ENCODE measurements at regions not wholly inside any gene's neighbourhood (a gene's known extent, or its start where the extent isn't known, plus 50 kb on each side); places are given as distances from the start of the nearest gene placed in this dataset.

- in situ Hi-C loops (cut with MboI; ENCODE audit: low pct_unique_long_range_greater_than_20kb in 2 of 9, low sequenced_read_pairs in 9 of 9, unreplicated experiment in 9 of 9) = no loop called here
- 45 to 100% (median 77%) methylated on average over 1 to 7 of the region's 7 CpGs for WGBS, 10 experiments
- H3K27ac ChIP-seq = no peak overlapping the region
- H3K4me1 ChIP-seq (replicated peaks in 1 of 2) = peaks cover 3 to 16% of the 10 kb centered on the region in 2 donors
- no peak overlapping the region for H3K4me3 ChIP-seq
- ATAC-seq (replicated peaks in 6 of 8) = peak in 1 of 8 experiments; percentile 56
Observed at GRCh38 chr6:163844357-163844756, 429.8 kb downstream of the QKI start.

DNA sequence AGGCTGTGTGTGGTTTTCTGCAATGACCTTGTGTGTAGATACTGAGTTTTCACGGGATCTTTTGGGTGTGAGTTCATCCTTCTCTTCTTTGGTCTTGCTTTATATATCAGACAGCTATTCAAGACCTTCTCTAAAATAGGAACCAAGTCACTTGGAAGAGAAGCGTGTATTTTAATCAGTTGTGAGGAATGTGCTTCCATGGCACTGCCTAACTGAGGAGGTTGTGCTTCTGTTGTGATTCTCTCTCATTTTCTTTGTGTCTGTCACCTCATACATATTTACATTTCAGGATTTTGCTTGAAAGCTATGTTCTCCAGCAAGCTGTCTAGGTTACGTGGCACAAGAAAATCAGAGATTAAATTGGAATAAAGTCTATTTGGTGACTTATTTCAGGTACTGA, 428.7 kb downstream of the QKI start:
- peak in 1 of 8 experiments; percentile 42 for ATAC-seq (replicated peaks in 6 of 8)
- Histone ChIP-seq H3K4me3 (no peak overlapping the region), H3K27ac (no peak overlapping the region), H3K4me1 (replicated peaks in 1 of 2) (peaks cover 6 to 27% of the 10 kb centered on the region in 2 donors)
- in situ Hi-C loops (cut with MboI; ENCODE audit: low pct_unique_long_range_greater_than_20kb in 2 of 9, low sequenced_read_pairs in 9 of 9, unreplicated experiment in 9 of 9) = no loop called here
- WGBS, 10 experiments = 29 to 81% (median 56%) methylated on average over 1 to 3 of the region's 3 CpGs; no CpG with 5 or more reads in 1 of the 10 experiments

- no peak overlapping the region for H3K4me3 ChIP-seq
- in situ Hi-C loops (cut with MboI; ENCODE audit: low pct_unique_long_range_greater_than_20kb in 2 of 9, low sequenced_read_pairs in 9 of 9, unreplicated experiment in 9 of 9) = no loop called here
- H3K4me1 ChIP-seq (replicated peaks in 1 of 2) = peaks cover 13 to 35% of the 10 kb centered on the region in 2 donors
- no peak overlapping the region for H3K27ac ChIP-seq
- ATAC-seq (replicated peaks in 6 of 8) = no peak
Observed at GRCh38 chr6:163842467-163842866, 427.9 kb downstream of the QKI start.

GRCh38 chr6:163841733-163842132, 427.2 kb downstream of the QKI start:
- in situ Hi-C loops (cut with MboI; ENCODE audit: low pct_unique_long_range_greater_than_20kb in 2 of 9, low sequenced_read_pairs in 9 of 9, unreplicated experiment in 9 of 9) = no loop called here
- peaks cover 21 to 42% of the 10 kb centered on the region in 2 donors for H3K4me1 ChIP-seq (replicated peaks in 1 of 2)
- no peak overlapping the region for H3K4me3 ChIP-seq
- WGBS, 10 experiments = 87 to 100% methylated on average over 1 to 2 of the region's 3 CpGs; no CpG with 5 or more reads in 8 of the 10 experiments
- no peak overlapping the region for H3K27ac ChIP-seq
- ATAC-seq (replicated peaks in 6 of 8) = no peak

GRCh38 chr6:163841326-163841725, 426.8 kb downstream of the QKI start:
- ATAC-seq (replicated peaks in 6 of 8) = no peak
- WGBS, 10 experiments = 100% methylated on average over 1 of the region's 2 CpGs; no CpG with 5 or more reads in 9 of the 10 experiments
- H3K4me1 ChIP-seq (replicated peaks in 1 of 2) = peaks cover 25 to 46% of the 10 kb centered on the region in 2 donors
- no peak overlapping the region for H3K27ac ChIP-seq
- in situ Hi-C loops (cut with MboI; ENCODE audit: low pct_unique_long_range_greater_than_20kb in 2 of 9, low sequenced_read_pairs in 9 of 9, unreplicated experiment in 9 of 9) = no loop called here
- H3K4me3 ChIP-seq = no peak overlapping the region

- 21 to 100% (median 63%) methylated on average over 1 to 3 of the region's 3 CpGs; no CpG with 5 or more reads in 2 of the 10 experiments for WGBS, 10 experiments
Observed at GRCh38 chr6:163840880-163841279, 426.4 kb downstream of the QKI start.

GRCh38 chr6:163839296-163839695, 424.8 kb downstream of the QKI start:
- in situ Hi-C loops (cut with MboI; ENCODE audit: low pct_unique_long_range_greater_than_20kb in 2 of 9, low sequenced_read_pairs in 9 of 9, unreplicated experiment in 9 of 9) = no loop called here
- Histone ChIP-seq H3K4me3 (no peak overlapping the region), H3K27ac (peak overlapping the region in 1 of 2 donors; percentile 32), H3K4me1 (replicated peaks in 1 of 2) (peaks cover 28 to 43% of the 10 kb centered on the region in 2 donors)
- no peak for ATAC-seq (replicated peaks in 6 of 8)
- WGBS, 10 experiments = 70 to 100% (median 80%) methylated on average over 1 to 5 of the region's 5 CpGs; no CpG with 5 or more reads in 1 of the 10 experiments

More at GRCh38 chr6:163840880-163841279, 426.4 kb downstream of the QKI start:
- Histone ChIP-seq H3K27ac (no peak overlapping the region), H3K4me1 (replicated peaks in 1 of 2) (peaks cover 28 to 48% of the 10 kb centered on the region in 2 donors), H3K4me3 (no peak overlapping the region)
- no peak for ATAC-seq (replicated peaks in 6 of 8)
- in situ Hi-C loops (cut with MboI; ENCODE audit: low pct_unique_long_range_greater_than_20kb in 2 of 9, low sequenced_read_pairs in 9 of 9, unreplicated experiment in 9 of 9) = no loop called here

GRCh38 chr6:163837691-163838431, 423.3 kb downstream of the QKI start:
- H3K4me1 ChIP-seq (replicated peaks in 1 of 2) = peaks cover 25 to 35% of the 10 kb centered on the region in 2 donors
- peak overlapping the region in 1 of 5 donors; percentile 13 for H3K4me3 ChIP-seq
- ATAC-seq (replicated peaks in 6 of 8) = peak in 7 of 8 experiments; percentile 22 to 89 (median 87)
- in situ Hi-C loops (cut with MboI; ENCODE audit: low pct_unique_long_range_greater_than_20kb in 2 of 9, low sequenced_read_pairs in 9 of 9, unreplicated experiment in 9 of 9) = no loop called here
- peak overlapping the region; percentile 50 to 56 for H3K27ac ChIP-seq
- 2 to 80% (median 44%) methylated on average over 1 to 11 of the region's 17 CpGs for WGBS, 10 experiments

GRCh38 chr6:163836876-163837690, 422.6 kb downstream of the QKI start:
- Histone ChIP-seq H3K4me3 (peak overlapping the region in 1 of 5 donors; percentile 13), H3K27ac (peak overlapping the region; percentile 50 to 56), H3K4me1 (replicated peaks in 1 of 2) (peaks cover 25 to 36% of the 10 kb centered on the region in 2 donors)
- ATAC-seq (replicated peaks in 6 of 8) = peak in 5 of 8 experiments; percentile 20 to 49 (median 47)
- in situ Hi-C loops (cut with MboI; ENCODE audit: low pct_unique_long_range_greater_than_20kb in 2 of 9, low sequenced_read_pairs in 9 of 9, unreplicated experiment in 9 of 9) = no loop called here
- 40 to 89% (median 52%) methylated on average over 2 to 8 of the region's 8 CpGs for WGBS, 10 experiments

DNA sequence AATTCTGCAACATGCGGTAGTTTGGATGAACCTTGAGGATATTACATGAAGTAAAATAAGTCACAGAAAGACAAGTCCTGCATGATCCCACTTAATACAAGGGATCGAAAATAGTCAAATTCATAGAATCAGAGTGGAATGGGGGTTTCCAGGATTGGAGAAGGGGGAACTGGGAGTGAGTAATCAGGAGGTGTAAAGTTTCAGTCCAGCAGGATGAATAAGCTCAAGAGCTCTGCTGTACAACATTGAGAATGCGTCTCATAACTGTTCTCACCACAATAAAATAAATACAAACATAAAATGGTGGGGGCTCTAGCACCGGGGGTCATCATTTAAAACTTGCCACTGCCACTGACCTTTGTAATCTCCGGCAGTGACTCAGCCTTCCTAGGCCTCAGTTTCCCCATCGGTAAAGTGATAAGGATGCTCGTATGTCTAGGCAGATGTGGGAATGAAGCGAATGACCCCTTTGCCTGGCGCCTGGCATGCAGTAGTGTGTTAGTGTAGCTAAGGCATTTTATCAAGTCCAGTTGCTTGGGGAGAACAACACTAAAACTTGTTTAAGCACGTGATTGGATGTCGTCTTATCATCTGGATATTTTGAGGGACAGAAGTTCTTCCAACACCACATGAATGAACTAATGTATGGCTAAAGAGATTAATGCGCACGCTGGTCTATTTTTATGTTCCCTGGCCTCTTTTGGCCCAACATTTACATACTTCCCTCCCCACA, 421.1 kb downstream of the QKI start:
- no peak overlapping the region for H3K27ac ChIP-seq
- no peak for ATAC-seq (replicated peaks in 6 of 8)
- WGBS, 10 experiments = 67 to 100% (median 92%) methylated on average over 3 to 9 of the region's 13 CpGs
- H3K4me3 ChIP-seq = no peak overlapping the region
- in situ Hi-C loops (cut with MboI; ENCODE audit: low pct_unique_long_range_greater_than_20kb in 2 of 9, low sequenced_read_pairs in 9 of 9, unreplicated experiment in 9 of 9) = no loop called here
- H3K4me1 ChIP-seq (replicated peaks in 1 of 2) = peaks cover 25 to 40% of the 10 kb centered on the region in 2 donors

GRCh38 chr6:163834226-163834970, 419.9 kb downstream of the QKI start:
- H3K27ac ChIP-seq = no peak overlapping the region
- no peak overlapping the region for H3K4me3 ChIP-seq
- 90 to 100% (median 97%) methylated on average over 4 to 6 of the region's 46 CpGs; no CpG with 5 or more reads in 7 of the 10 experiments for WGBS, 10 experiments
- in situ Hi-C loops (cut with MboI; ENCODE audit: low pct_unique_long_range_greater_than_20kb in 2 of 9, low sequenced_read_pairs in 9 of 9, unreplicated experiment in 9 of 9) = no loop called here
- ATAC-seq (replicated peaks in 6 of 8) = no peak
- H3K4me1 ChIP-seq (replicated peaks in 1 of 2) = peaks cover 25 to 37% of the 10 kb centered on the region in 2 donors

- Histone ChIP-seq H3K4me1 (replicated peaks in 1 of 2) (peaks cover 20 to 37% of the 10 kb centered on the region in 2 donors), H3K27ac (no peak overlapping the region), H3K4me3 (no peak overlapping the region)
- no peak for ATAC-seq (replicated peaks in 6 of 8)
- in situ Hi-C loops (cut with MboI; ENCODE audit: low pct_unique_long_range_greater_than_20kb in 2 of 9, low sequenced_read_pairs in 9 of 9, unreplicated experiment in 9 of 9) = no loop called here
- WGBS, 10 experiments = 17 to 100% (median 100%) methylated on average over 1 to 2 of the region's 2 CpGs; no CpG with 5 or more reads in 3 of the 10 experiments
Observed at GRCh38 chr6:163831736-163832135, 417.2 kb downstream of the QKI start.
